HAP-1 (cell line): ENCODE measurements at regions not wholly inside any gene's neighbourhood (a gene's known extent, or its start where the extent isn't known, plus 50 kb on each side); places are given as distances from the start of the nearest gene placed in this dataset.
"Not testable (repeated sequence)": the region's sequence is repeated elsewhere in the genome, so short reads cannot be mapped to it uniquely, and the experiment has no call there.

Source experiments
- DNase-seq, 2 experiments: peaks; one replicate each; pipeline ENCODE4 v3.0.0-alpha.2; 2016 to 2020; ENCODE audit warnings: low spot score in 2 of 2
- H3K27me3 ChIP-seq: fragments of 250-450 bp; sonication (Bioruptor Pico); 2 replicates; pipeline ENCODE4 v1.5.1; 2020; ENCODE audit warnings: low read depth, mild to moderate bottlenecking, moderate library complexity
- H3K36me3 ChIP-seq: fragments of 250-450 bp; sonication (Bioruptor Pico); replicated peaks from 2 replicates; pipeline ENCODE4 v1.5.1; 2020; ENCODE audit warnings: mild to moderate bottlenecking
- H3K4me1 ChIP-seq: fragments of 250-450 bp; sonication (Bioruptor Pico); 2 replicates; pipeline ENCODE4 v1.5.1; 2020; ENCODE audit warnings: mild to moderate bottlenecking
- H3K4me3 ChIP-seq: fragments of 250-450 bp; sonication (Bioruptor Pico); 2 replicates; pipeline ENCODE4 v1.5.1; 2020; ENCODE audit warnings: mild to moderate bottlenecking, moderate library complexity
- H3K9me3 ChIP-seq: fragments of 250-450 bp; sonication (Bioruptor Pico); 2 replicates; pipeline ENCODE4 v1.5.1; 2020; ENCODE audit warnings: mild to moderate bottlenecking, moderate library complexity
- in situ Hi-C: fragments of 300-500 bp; cut with MboI; formaldehyde crosslinking; loops from 3 replicates; pipeline ENCODE4 v1.14.3; 2020; ENCODE audit warnings: low sequenced_read_pairs, inconsistent platforms, mixed read lengths

DNA sequence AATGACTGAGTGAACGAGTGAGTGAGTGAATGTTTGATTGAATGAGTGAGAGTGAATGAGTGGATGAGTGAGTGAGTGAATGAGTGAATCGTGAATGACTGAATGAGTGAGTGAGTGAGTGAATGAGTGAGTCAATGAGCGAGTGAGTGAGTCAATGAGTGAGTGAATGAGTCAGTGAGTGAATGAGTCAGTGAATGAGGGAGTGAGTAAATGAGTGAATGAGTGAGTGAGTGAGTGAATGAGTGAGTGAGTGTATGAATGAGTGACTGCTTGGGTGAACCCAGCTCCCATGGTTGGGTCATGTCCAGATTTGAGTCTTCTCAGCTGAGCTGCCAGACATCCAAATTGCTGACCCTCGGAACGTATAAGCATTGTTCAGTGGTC is 135.2 kb upstream of the ZNF469 start:
- H3K4me1 ChIP-seq, H3K4me3 ChIP-seq, H3K9me3 ChIP-seq, H3K36me3 ChIP-seq, in situ Hi-C loops, DNase-seq, H3K27me3 ChIP-seq: not testable (repeated sequence)

DNA sequence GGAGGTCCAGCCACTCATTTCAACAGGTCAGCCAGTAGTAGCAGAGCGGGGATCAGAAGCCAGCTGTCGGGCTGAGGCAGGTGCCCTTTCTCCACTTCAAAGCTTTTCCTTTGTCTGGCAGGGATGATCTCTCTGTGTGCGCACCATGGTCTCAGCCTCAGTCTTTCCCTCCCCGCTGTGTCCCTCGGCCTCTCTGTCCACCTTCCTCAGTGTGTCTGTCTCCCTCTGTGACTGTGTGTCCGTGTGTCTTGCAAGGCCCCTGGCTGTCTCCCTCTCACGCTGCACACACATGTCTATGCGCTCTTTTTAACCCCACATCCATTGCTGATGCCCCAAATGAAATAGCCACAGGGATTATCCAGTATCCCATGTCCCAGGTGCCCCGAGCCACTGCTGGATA is 134.0 kb upstream of the ZNF469 start:
- H3K9me3 ChIP-seq, H3K4me1 ChIP-seq, DNase-seq, H3K4me3 ChIP-seq, H3K27me3 ChIP-seq, H3K36me3 ChIP-seq, in situ Hi-C loops: not testable (repeated sequence)

DNA sequence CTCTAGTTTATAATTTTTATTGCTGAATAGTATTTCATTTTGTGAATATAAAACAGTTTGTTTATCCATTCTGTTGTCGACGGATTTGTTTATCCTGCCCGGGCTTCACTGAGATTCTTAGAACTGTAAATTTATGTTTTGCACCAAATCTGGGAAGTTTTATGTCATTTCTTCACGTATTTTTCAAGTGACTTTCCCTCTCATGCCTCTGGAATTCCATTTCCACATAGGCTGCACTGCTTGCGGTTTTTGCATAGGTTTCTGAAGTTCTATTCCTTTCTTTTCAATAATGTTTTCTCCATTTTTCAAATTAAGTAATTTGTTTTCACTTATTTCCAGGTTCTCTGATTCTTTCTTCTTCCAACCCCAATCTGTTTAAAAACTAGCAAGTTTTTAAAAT is 132.4 kb upstream of the ZNF469 start:
- H3K9me3 ChIP-seq, DNase-seq, in situ Hi-C loops, H3K36me3 ChIP-seq, H3K27me3 ChIP-seq, H3K4me1 ChIP-seq, H3K4me3 ChIP-seq: not testable (repeated sequence)

DNA sequence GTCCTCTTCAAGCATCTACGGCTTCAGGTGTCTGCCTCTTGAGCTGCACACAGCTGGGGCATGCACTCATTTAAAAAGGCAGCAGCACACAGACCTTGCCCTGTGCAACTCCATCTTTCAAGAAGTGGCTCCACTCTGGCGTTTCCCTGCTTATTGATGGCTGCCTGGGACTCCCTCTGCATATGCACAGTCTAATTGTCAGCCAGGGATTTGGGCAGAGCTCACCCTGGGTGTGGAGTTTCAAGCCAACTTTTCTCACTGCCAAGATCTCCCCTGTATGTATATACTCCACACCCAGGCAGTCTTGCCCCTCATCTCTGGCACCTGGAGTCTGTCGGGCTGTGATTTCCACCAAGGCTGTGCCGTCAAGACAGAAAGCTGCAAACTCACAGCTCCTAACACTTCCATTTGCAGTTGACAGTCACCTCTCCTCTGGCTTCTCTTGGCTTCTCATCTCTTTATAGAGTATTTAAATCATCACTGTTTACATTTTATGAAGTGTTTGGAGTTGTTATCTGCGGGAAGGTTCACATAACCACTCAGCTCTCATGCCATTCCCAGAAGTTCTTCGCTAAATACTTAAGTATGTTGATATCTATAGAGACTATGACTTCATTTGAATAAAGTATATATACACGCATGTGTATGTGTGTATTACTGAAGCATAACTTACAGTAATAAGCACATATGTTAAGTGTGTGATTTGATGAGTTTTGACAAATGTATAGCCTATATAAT is 130.5 kb upstream of the ZNF469 start:
- in situ Hi-C loops, H3K4me1 ChIP-seq, H3K36me3 ChIP-seq, H3K4me3 ChIP-seq, H3K27me3 ChIP-seq, DNase-seq, H3K9me3 ChIP-seq: not testable (repeated sequence)

DNA sequence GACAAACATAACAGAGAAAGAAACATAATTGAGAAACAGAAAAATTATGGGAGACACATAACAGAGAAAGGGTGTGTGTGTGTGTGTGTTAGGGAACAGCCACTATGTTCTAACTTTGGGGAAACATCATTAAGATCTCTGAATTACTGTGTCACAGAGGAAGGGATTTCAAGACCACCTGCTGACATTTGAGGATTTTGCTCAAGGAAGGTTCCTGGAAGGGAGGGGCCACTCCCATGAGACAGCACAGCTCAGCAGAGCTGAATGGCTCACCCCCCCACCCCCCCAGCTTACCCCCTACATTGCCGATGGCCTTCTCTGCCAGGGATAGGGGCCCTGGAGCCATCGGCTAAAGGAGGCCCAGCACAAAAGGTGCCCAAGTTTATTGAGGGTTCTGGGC is 124.6 kb upstream of the ZNF469 start:
- H3K9me3 ChIP-seq, in situ Hi-C loops, H3K4me3 ChIP-seq, H3K36me3 ChIP-seq, H3K4me1 ChIP-seq, H3K27me3 ChIP-seq, DNase-seq: not testable (repeated sequence)

DNA sequence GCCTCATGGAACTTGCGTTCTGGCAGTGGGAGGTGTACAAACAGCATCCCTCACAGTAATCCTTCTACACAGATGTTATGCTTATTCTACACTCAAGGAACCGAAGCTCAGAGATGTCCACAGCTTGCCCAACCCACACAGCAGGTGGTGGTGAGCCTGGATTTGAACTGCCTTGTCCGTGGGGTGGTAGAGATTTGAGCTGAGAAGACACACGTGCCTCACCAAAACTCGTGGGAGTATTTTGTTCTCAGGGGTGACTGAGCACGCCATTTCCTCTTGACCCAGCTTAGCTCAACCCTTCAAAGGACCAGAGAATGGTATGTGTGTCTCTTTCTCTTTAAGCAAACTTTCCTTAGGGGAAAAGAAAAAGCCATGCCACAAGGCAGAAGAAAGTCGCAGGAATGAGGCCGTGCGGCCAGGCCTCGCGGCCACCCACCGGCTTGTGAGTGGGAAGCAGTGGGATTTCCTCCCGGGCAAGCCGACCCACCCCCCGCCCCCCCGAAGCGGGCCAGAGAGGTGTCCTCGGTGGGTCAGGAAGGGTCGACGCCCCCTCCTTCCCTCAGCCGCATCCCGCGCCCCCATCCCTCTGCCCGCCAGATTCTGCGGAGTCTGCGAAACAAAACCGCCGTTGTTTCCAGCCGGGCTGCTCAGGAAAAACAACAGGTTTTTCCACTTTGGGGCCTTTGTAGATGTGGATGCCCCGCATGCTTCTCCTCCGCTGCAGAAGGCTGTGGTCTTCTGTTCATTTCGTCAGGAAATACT is 123.8 kb upstream of the ZNF469 start:
- H3K36me3 ChIP-seq, H3K4me3 ChIP-seq, DNase-seq, H3K4me1 ChIP-seq, in situ Hi-C loops, H3K9me3 ChIP-seq, H3K27me3 ChIP-seq: not testable (repeated sequence)

DNA sequence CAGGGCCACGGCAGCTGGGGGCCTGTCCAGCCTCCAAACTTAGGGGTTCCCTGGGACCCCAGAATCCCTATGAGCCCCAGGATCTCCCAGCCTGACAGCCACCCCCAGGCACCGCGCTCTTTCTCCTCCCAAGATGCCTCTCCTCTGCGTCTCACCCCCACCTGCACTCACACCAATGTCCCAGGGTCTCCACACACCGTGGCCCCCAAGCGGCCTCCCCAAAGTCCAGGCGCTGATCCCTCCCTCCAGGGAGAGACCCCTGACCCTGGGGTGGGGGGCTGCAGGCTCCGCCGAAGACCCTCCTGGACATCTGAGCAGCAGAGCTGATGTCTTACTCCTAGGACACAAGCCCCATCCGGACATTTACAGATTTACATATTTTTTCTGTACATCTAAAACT is 123.2 kb upstream of the ZNF469 start:
- H3K9me3 ChIP-seq, H3K4me1 ChIP-seq, H3K4me3 ChIP-seq, DNase-seq, H3K27me3 ChIP-seq, H3K36me3 ChIP-seq, in situ Hi-C loops: not testable (repeated sequence)

DNA sequence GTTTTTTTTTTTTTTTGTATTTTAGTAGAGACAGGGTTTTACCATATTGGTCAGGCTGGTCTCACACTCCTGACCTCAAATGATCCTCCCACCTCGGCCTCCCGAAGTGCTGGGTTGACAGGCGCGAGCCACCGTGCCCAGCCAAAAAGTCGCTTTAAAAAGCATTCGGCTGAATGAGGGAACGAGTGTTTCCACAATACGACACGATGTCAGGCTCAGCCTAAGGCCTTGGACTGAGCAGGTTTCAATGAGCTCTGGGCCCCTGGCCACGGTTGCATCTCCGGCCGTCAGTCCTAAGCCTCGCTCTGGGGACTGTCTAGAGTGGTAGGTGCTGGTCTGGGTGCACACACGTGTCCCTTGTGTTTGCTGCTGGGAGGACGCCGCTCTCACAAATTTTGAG is 122.6 kb upstream of the ZNF469 start:
- H3K4me1 ChIP-seq, H3K4me3 ChIP-seq, H3K9me3 ChIP-seq, H3K27me3 ChIP-seq, in situ Hi-C loops, DNase-seq, H3K36me3 ChIP-seq: not testable (repeated sequence)

DNA sequence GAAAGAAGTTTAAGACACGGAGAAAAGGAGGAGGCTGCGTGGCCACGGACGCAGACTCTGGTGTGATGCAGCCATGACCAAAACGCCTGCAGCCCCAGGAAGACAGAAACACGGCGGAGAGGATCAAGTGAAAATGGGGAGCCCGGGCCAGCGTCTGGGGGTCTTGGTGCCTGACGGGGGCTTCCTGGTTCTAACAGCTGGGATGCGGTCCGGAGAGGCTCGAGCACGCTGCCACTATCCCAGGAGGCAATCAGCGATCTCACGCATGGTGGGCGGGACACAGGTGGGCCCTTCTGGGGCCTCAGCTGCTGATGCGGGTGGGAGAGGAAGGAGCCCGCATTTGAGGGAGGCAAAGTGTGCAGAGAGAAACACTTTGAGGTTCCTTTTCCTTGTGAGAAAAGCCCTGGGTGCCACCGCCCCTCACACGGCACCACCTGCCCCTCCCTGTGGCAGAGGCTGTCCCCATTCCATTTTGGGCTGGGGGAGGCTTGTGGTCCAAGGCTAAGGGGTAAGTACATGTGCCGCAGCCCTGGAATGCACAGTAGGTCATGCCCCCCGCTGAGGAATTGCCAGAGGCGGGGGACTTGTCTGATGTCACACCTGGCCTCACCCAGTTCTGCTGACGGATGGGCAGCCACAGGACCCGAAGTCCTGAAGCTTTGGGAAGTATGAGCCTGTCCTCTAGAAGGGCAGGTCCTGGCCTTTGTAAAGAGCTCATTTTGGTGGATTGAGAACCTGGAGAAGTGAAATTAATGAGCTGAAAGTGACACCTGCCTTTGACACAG is 121.7 kb upstream of the ZNF469 start:
- DNase-seq, in situ Hi-C loops, H3K36me3 ChIP-seq, H3K9me3 ChIP-seq, H3K27me3 ChIP-seq, H3K4me3 ChIP-seq, H3K4me1 ChIP-seq: not testable (repeated sequence)

DNA sequence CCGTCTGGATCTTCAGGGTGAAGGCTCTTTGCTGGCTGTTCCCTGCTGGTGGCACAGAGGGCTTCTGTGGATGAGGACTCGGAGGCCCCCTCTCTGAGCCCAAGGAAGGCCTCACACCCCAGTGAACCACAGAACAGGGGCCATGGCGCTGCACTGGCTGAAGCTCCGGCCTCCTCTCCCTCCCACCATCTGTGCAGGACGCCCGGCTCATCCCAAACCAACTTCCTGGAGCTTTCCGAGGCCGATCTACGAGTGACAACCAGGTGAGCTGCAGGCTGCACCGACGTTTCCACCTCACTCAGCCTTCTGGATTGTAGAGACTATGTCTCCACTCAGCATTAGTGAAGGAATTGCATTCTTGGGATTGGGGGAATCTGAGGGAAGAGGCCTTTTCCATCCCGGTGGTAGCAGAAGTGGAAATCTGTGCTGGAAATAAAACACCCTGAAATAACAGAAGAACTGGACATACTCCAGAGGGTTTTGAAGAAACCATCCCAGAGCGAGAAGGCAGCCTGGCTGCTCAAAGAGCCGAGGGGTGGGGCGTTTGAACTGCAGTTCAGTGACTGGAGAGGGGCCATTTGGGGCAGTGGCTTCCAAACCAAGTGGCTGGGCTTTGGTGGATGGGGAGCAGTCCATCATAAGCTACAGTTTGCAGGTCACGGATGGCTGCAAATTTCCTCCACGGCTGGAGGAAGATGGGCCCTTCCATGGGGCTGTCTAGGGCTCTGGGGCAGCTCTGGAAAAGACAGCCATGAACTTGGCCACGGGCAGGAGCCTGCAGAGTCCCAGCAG is 120.7 kb upstream of the ZNF469 start:
- H3K4me3 ChIP-seq, in situ Hi-C loops, H3K36me3 ChIP-seq, H3K9me3 ChIP-seq, H3K27me3 ChIP-seq, DNase-seq, H3K4me1 ChIP-seq: not testable (repeated sequence)

DNA sequence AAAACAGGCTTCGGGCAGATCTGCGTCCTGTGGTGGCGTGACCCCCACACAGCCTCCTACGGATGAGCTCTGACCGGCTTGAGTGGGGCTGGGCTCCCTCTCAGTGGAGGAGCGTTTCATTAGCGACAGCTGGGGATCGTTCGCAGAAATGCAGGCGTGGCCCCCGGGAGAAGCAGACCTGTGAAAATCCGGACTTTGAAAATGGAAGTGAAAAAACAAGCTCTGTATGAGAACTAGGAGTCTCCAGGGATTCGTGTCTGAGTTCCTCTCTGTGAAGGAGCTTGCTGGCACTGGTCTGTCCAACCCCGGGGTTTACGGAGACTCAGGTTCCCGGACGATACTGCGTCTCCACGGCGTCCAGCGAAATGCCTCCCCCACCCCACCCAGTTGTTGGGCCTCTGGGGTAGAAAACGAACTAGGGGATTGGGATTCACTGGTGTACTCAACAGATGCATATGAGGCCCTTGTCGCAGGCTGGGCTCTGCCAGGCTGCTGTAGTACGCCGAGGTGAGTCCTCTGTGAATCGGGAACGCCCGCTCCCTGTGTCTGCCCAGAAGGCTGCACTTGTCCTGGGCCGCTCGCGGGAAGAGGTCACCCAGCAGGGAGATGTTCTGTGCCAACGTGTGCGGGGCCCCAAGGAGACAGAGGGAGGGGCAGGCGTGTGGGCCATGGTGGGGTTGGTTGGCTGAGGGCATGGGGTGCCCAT is 119.7 kb upstream of the ZNF469 start:
- H3K27me3 ChIP-seq, H3K4me1 ChIP-seq, H3K4me3 ChIP-seq, DNase-seq, H3K36me3 ChIP-seq, H3K9me3 ChIP-seq, in situ Hi-C loops: not testable (repeated sequence)

DNA sequence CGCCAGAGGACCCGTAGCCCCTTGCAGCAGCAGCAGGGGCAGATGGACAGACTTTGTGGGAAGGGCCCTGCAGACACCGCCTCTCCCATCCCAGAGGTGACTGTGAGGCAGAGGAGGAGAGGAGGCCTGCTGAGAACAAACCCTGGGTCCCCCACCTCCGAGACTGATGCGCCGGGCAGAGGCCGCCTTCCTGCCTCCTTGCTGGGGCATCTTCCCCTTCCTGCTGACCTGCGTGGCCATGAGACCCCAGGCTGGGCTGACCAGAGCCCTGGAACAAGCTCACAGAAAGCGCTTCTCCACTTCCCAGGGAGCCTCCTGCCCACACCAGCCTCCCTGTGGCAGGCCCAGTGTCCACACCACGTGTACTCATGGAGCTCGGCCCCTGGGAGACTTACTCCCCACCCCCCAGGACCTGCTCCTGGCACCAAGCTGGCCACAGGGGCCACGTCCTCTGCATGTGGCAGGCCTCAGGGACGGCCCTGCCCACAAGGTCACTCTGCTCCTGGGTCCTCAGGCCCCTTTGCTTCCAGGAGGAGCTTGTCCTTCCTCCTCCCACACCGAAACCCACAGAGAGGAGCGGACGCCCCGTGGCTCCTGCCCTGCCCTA is 119.0 kb upstream of the ZNF469 start:
- H3K9me3 ChIP-seq, H3K27me3 ChIP-seq, H3K4me1 ChIP-seq, DNase-seq, in situ Hi-C loops, H3K4me3 ChIP-seq, H3K36me3 ChIP-seq: not testable (repeated sequence)
